ENCODE measurements at regions not wholly inside any gene's neighbourhood (a gene's known extent, or its start where the extent isn't known, plus 50 kb on each side); places are given as distances from the start of the nearest gene placed in this dataset.

DNA sequence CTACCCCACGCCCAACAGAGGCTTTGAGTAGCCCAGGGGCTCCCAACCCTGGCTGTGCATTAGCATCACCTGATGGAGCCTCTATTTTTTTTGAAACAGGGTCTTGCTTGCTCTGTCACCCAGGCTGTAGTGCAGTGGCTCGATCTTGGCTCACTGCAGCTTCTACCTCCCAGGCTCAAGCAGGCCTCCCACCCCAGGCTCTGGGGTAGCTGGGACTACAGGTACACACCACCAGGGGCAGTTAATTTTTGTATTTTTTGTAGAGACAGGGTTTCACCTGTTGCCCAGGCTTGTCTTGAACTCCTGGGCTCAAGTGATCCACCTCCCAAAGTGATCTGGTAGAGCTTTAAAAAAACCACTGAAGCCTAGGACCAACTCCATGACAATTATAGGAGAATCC is 394.8 kb upstream of the ATP5MC3 start:
- H3K4me3 ChIP-seq = no peak overlapping the region
- WGBS = 78% methylated on average over 2 of the region's 2 CpGs
- no peaks in the 10 kb centered on the region for H3K27me3 ChIP-seq
- no peak for DNase-seq (ENCODE audit: extremely low spot score)
- H3K4me1 ChIP-seq = no peaks in the 10 kb centered on the region
- no peaks in the 10 kb centered on the region for H3K9me3 ChIP-seq
- no peaks in the 10 kb centered on the region for H3K36me3 ChIP-seq
- no peak overlapping the region for H3K27ac ChIP-seq (replicated peaks in 1 of 4)
- TF ChIP-seq POLR2A (IDR thresholded peaks at IDR 0.05; ENCODE audit: low read depth) (no peak), EP300 (IDR thresholded peaks at IDR 0.05) (no peak), POLR2AphosphoS5 (IDR thresholded peaks at IDR 0.05) (no peak)
- TF ChIP-seq, protein P1, sequence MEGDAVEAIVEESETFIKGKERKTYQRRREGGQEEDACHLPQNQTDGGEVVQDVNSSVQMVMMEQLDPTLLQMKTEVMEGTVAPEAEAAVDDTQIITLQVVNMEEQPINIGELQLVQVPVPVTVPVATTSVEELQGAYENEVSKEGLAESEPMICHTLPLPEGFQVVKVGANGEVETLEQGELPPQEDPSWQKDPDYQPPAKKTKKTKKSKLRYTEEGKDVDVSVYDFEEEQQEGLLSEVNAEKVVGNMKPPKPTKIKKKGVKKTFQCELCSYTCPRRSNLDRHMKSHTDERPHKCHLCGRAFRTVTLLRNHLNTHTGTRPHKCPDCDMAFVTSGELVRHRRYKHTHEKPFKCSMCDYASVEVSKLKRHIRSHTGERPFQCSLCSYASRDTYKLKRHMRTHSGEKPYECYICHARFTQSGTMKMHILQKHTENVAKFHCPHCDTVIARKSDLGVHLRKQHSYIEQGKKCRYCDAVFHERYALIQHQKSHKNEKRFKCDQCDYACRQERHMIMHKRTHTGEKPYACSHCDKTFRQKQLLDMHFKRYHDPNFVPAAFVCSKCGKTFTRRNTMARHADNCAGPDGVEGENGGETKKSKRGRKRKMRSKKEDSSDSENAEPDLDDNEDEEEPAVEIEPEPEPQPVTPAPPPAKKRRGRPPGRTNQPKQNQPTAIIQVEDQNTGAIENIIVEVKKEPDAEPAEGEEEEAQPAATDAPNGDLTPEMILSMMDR (IDR thresholded peaks at IDR 0.05) = no peak
- intact Hi-C loops (cut with DNase I) = no loop called here

DNA sequence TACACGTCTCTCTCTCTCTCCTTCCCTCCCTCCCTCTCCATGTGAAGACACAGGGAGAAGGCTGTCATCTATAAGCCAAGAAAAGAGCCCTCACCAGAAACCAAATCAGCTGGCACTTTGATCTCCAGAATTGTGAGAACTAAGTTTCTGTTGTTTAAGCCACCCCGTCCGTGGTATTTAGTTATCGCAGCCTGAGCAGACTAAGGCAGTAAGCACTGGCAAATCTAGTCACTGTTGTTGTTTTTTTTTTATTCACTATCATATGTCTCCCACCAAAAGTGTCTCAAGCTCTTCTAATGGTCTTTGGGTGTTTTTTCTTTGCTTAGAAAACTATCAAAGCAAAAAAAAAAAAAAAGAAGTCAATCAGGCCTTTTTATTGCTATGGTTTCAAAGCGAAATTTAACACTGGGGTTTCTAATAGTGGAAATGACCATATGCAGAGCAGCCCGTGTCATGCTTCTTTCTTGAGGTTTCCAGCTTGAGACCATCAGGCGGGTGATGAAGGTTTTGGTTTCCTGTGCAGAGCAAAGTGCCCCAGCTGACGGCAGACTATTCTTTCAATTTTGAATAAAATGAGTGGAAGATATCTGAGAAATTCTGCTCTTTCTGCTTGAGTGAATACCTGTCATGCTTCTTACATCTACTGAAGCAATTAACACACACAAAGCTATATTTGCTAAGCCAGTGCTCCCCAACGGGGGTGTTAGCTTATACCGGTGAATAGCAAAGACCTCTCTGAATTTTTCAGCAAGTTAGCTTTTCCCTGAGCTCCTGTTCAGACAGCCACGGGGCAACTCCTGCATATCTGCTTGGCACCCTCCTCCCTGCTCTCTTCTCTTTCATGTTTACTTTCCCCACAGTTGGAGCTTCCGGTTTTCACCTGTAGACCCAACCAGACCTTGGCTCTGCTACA is 394.1 kb upstream of the ATP5MC3 start:
- H3K4me3 ChIP-seq = no peak overlapping the region
- H3K4me1 ChIP-seq = no peaks in the 10 kb centered on the region
- no peak for TF ChIP-seq POLR2AphosphoS5 (IDR thresholded peaks at IDR 0.05)
- TF ChIP-seq, protein P1 (IDR thresholded peaks at IDR 0.05) = no peak
- TF ChIP-seq EP300 (IDR thresholded peaks at IDR 0.05) = no peak
- no peak for TF ChIP-seq POLR2A (IDR thresholded peaks at IDR 0.05; ENCODE audit: low read depth)
- H3K27ac ChIP-seq (replicated peaks in 1 of 4) = no peak overlapping the region
- no peaks in the 10 kb centered on the region for H3K36me3 ChIP-seq
- WGBS = 62% methylated on average over 12 of the region's 12 CpGs
- intact Hi-C loops (cut with DNase I) = no loop called here
- no peaks in the 10 kb centered on the region for H3K27me3 ChIP-seq
- H3K9me3 ChIP-seq = no peaks in the 10 kb centered on the region
- DNase-seq (ENCODE audit: extremely low spot score) = peak; percentile 87

DNA sequence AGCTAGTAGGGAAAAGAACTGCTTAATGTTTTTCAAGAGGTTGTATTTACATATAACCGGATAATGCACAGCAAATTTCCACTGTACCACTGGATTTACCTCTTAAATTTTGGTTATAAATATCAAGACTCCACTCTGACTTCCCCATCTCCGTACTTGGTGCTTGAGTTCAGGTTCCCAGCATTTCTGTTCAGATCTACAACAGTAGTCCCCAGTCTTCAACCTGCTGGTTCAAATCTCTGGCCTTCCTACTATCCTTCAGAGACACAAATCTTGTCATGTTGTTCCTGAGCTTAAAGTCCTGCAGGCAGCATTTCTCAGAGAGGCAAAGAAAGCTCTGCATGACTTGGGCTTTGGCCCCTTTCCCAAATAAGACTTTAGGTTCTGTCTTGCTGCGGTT is 392.6 kb upstream of the ATP5MC3 start:
- TF ChIP-seq EP300 (IDR thresholded peaks at IDR 0.05) = no peak
- TF ChIP-seq POLR2A (IDR thresholded peaks at IDR 0.05; ENCODE audit: low read depth) = no peak
- TF ChIP-seq POLR2AphosphoS5 (IDR thresholded peaks at IDR 0.05) = no peak
- TF ChIP-seq, protein P1 (IDR thresholded peaks at IDR 0.05) = no peak
- WGBS = 92% methylated on average over 3 of the region's 3 CpGs
- H3K9me3 ChIP-seq = no peaks in the 10 kb centered on the region
- no peaks in the 10 kb centered on the region for H3K27me3 ChIP-seq
- DNase-seq (ENCODE audit: extremely low spot score) = no peak
- intact Hi-C loops (cut with DNase I) = no loop called here
- no peak overlapping the region for H3K4me3 ChIP-seq
- no peaks in the 10 kb centered on the region for H3K4me1 ChIP-seq
- no peaks in the 10 kb centered on the region for H3K36me3 ChIP-seq
- H3K27ac ChIP-seq (replicated peaks in 1 of 4) = no peak overlapping the region

DNA sequence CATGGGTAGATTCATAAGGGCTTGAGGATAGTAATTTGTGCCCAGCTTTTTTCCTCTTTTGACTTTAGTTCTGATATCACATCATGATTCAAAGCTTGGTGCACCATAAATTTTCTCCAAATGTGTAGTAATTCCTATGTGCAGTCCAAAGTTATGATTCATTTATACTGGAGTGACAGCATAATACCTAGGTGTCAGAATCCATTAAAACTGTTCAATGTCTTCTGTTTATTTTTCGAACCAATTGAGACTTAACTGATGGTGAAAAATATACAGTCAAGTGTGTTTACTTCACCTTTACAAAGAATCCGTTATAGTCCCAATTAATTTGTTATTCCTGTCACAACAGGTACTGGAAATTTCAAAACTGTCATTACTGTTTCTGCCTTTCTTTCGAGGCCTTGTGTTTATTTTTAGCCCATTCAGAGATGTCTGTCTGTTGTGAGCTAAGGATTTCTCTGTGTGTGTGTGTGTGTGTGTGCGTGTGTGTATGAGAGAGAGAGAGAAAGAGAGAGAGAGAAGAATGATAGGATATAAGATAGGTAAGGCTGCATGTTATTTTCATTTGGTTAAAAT is 389.7 kb upstream of the ATP5MC3 start:
- TF ChIP-seq POLR2AphosphoS5 (IDR thresholded peaks at IDR 0.05) (no peak), POLR2A (IDR thresholded peaks at IDR 0.05; ENCODE audit: low read depth) (no peak), EP300 (IDR thresholded peaks at IDR 0.05) (no peak)
- TF ChIP-seq, protein P1 (IDR thresholded peaks at IDR 0.05) = no peak
- 30% methylated on average over 4 of the region's 4 CpGs for WGBS
- H3K4me3 ChIP-seq = no peak overlapping the region
- no peaks in the 10 kb centered on the region for H3K4me1 ChIP-seq
- peak; percentile 10 for DNase-seq (ENCODE audit: extremely low spot score)
- intact Hi-C loops (cut with DNase I) = no loop called here
- H3K27me3 ChIP-seq = no peaks in the 10 kb centered on the region
- H3K36me3 ChIP-seq = no peaks in the 10 kb centered on the region
- H3K9me3 ChIP-seq = no peaks in the 10 kb centered on the region
- H3K27ac ChIP-seq (replicated peaks in 1 of 4) = no peak overlapping the region

Measured in esophagus muscularis mucosa (tissue), 4 donors.